ENCODE measurements at regions not wholly inside any gene's neighbourhood (a gene's known extent, or its start where the extent isn't known, plus 50 kb on each side); places are given as distances from the start of the nearest gene placed in this dataset.

DNA sequence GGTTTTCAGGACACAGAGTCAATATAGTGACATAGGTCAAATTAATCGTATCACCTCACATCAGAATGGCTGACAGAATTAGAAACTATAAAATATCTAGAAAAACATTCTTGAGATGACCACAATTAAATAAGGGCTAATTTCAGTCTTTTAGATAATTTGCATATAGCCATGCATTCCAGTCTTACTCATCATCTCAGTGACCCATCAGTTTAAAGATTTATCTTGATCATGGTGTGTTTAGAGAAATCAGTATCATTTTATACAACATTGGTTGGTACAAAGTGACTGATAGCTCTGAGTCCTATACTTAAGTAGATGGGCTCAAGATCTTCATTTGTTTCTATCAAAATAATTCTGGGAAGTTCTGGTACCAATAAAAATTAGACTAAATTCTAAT, 262.3 kb upstream of the SNX7 start:
- 89 to 91% methylated on average over 1 of the region's 1 CpG for WGBS, 2 donors
- H3K4me1 ChIP-seq = no peaks in the 10 kb centered on the region
- H3K4me3 ChIP-seq = no peak overlapping the region
- H3K9me3 ChIP-seq = no peaks in the 10 kb centered on the region
- no peak overlapping the region for H3K27ac ChIP-seq
- no peaks in the 10 kb centered on the region for H3K27me3 ChIP-seq
- no peak for TF ChIP-seq POLR2A (IDR thresholded peaks at IDR 0.05)
- TF ChIP-seq, protein P1, sequence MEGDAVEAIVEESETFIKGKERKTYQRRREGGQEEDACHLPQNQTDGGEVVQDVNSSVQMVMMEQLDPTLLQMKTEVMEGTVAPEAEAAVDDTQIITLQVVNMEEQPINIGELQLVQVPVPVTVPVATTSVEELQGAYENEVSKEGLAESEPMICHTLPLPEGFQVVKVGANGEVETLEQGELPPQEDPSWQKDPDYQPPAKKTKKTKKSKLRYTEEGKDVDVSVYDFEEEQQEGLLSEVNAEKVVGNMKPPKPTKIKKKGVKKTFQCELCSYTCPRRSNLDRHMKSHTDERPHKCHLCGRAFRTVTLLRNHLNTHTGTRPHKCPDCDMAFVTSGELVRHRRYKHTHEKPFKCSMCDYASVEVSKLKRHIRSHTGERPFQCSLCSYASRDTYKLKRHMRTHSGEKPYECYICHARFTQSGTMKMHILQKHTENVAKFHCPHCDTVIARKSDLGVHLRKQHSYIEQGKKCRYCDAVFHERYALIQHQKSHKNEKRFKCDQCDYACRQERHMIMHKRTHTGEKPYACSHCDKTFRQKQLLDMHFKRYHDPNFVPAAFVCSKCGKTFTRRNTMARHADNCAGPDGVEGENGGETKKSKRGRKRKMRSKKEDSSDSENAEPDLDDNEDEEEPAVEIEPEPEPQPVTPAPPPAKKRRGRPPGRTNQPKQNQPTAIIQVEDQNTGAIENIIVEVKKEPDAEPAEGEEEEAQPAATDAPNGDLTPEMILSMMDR (IDR thresholded peaks at IDR 0.05) = no peak
- no peak for DNase-seq
- intact Hi-C loops (cut with DNase I; ENCODE audit: low total_unique reads) = no loop called here
- no peaks in the 10 kb centered on the region for H3K36me3 ChIP-seq (ENCODE audit: low read depth, missing control alignments)

DNA sequence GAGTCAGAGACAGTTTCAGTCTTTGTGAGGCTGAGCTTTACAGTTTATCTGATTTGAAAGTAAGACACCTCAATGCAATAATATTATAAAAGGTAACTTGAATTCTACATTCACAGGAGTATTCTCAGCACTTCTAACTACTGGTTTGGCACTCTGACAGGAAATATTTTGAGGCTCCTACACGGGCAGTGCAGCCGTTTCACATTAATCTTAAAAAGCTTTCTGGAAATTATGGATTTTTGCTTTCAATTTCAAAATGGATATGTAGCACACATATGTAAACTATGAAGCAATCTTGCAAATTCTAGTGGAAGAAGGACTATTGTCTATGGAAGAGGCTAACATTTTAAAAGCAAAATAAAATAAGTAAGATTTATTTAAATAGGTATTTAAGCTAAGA, 262.9 kb upstream of the SNX7 start:
- WGBS, 2 donors = 29 to 41% methylated on average over 2 of the region's 2 CpGs
- intact Hi-C loops (cut with DNase I; ENCODE audit: low total_unique reads) = no loop called here

DNA sequence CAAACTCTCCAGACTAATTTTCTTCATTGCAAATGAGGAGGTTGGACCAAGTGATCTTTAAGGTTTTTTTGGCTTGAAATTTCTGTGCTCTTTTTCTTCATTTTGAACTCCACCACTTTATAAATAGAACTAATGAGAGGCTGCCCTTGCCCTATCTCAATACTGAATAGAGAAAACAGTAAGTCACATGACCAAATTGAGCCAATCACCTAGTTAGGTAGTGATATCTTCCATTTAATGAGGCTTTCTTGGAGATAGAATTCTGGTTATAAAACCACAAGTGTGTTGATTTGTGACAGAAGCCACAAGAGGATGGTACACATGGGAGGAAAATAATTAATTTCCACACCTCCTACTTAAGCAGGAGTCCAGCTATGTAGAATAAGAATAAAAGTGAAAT, 263.4 kb upstream of the SNX7 start:
- H3K36me3 ChIP-seq (ENCODE audit: low read depth, missing control alignments) = no peaks in the 10 kb centered on the region
- intact Hi-C loops (cut with DNase I; ENCODE audit: low total_unique reads) = no loop called here
- H3K9me3 ChIP-seq = no peaks in the 10 kb centered on the region
- DNase-seq = no peak
- no peak for TF ChIP-seq POLR2A (IDR thresholded peaks at IDR 0.05)
- TF ChIP-seq, protein P1 (IDR thresholded peaks at IDR 0.05) = no peak
- no peaks in the 10 kb centered on the region for H3K4me1 ChIP-seq
- H3K27ac ChIP-seq = no peak overlapping the region
- H3K4me3 ChIP-seq = no peak overlapping the region
- no peaks in the 10 kb centered on the region for H3K27me3 ChIP-seq

More for the DNA sequence above, 262.9 kb upstream of the SNX7 start:
- H3K4me1 ChIP-seq = no peaks in the 10 kb centered on the region
- H3K9me3 ChIP-seq = no peaks in the 10 kb centered on the region
- TF ChIP-seq, protein P1 (IDR thresholded peaks at IDR 0.05) = no peak
- no peak for TF ChIP-seq POLR2A (IDR thresholded peaks at IDR 0.05)
- no peaks in the 10 kb centered on the region for H3K36me3 ChIP-seq (ENCODE audit: low read depth, missing control alignments)
- no peak overlapping the region for H3K27ac ChIP-seq
- no peak for DNase-seq
- H3K4me3 ChIP-seq = no peak overlapping the region
- H3K27me3 ChIP-seq = no peaks in the 10 kb centered on the region

DNA sequence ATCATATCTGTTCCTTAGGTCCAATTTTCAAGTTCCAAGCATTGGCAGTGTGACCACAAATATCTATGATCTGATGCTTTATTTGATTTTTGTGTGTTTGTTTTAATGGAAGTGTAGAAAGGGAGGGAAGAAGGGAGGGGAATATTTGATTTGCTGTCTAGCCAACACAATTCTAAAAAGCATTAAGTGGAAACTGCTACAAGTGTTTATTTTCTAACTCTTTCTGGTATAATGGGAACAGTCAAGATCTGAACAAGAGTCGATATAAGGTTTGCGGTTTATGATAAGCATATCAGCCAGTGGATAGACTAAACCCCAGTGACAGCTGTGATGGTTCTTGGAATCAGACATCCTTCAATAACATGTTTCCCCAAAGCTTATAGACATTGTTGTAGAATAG, 267.8 kb upstream of the SNX7 start:
- H3K27me3 ChIP-seq = no peaks in the 10 kb centered on the region
- DNase-seq = no peak
- WGBS, 2 donors = 63 to 89% methylated on average over 2 of the region's 2 CpGs
- no peaks in the 10 kb centered on the region for H3K4me1 ChIP-seq
- no peak overlapping the region for H3K4me3 ChIP-seq
- no peak overlapping the region for H3K27ac ChIP-seq
- intact Hi-C loops (cut with DNase I; ENCODE audit: low total_unique reads) = no loop called here
- no peaks in the 10 kb centered on the region for H3K9me3 ChIP-seq
- no peaks in the 10 kb centered on the region for H3K36me3 ChIP-seq (ENCODE audit: low read depth, missing control alignments)
- TF ChIP-seq POLR2A (IDR thresholded peaks at IDR 0.05) = no peak
- TF ChIP-seq, protein P1 (IDR thresholded peaks at IDR 0.05) = no peak

DNA sequence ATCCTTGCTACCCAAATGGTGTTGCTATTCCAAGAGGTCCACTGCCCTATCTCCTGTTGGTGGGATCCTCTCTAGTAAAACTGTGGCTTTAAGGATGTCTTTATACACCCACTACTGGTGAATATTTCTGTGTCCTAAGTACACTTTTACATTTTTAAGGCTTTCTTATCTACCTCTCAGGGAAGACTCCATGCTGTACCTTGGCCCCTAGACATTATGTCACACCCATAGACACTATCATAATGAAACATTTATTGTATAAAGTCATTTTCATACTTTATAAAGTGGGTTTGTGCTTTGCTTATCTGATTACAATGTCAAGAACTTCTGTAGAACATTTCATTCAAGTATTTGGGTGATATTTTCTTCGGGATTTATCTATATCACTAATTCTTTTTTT, 270.3 kb upstream of the SNX7 start:
- H3K9me3 ChIP-seq = no peaks in the 10 kb centered on the region
- intact Hi-C loops (cut with DNase I; ENCODE audit: low total_unique reads) = no loop called here
- no peak overlapping the region for H3K4me3 ChIP-seq
- no peak for DNase-seq
- no peaks in the 10 kb centered on the region for H3K27me3 ChIP-seq
- 90 to 92% methylated on average over 1 of the region's 1 CpG for WGBS, 2 donors
- H3K36me3 ChIP-seq (ENCODE audit: low read depth, missing control alignments) = no peaks in the 10 kb centered on the region
- H3K4me1 ChIP-seq = no peaks in the 10 kb centered on the region
- no peak overlapping the region for H3K27ac ChIP-seq
- TF ChIP-seq, protein P1 (IDR thresholded peaks at IDR 0.05) = no peak
- TF ChIP-seq POLR2A (IDR thresholded peaks at IDR 0.05) = no peak
